Stimulated activated naive B cell treated with anti-CD40 and anti-IgM and Interleukin-4, amounts not matched to agents 10 μg/mL and 1 μg/mL and 100 μg/mL, for 72 hours (primary cell): ENCODE measurements at regions not wholly inside any gene's neighbourhood (a gene's known extent, or its start where the extent isn't known, plus 50 kb on each side); places are given as distances from the start of the nearest gene placed in this dataset.
"Not testable (repeated sequence)": the region's sequence is repeated elsewhere in the genome, so short reads cannot be mapped to it uniquely, and the experiment has no call there.

Experiments
- ATAC-seq, 2 donors: fragments of 150-1000 bp; cut with Tn5 transposase; replicated peaks; 2 replicates each; pipeline ENCODE4 v1.10.0; 2021; ENCODE audit warnings: moderate library complexity in 1 of 2
- DNase-seq: peaks from one replicate; pipeline ENCODE4 v3.0.0; 2021
- H3K27ac Mint-ChIP-seq: one replicate; pipeline ENCODE4 v1.8.0; 2022; ENCODE audit warnings: mild to moderate bottlenecking, mixed read lengths
- H3K27me3 Mint-ChIP-seq, 2 donors: one replicate each; pipeline ENCODE4 v1.8.0; 2022; ENCODE audit warnings: mixed read lengths in 2 of 2
- H3K36me3 Mint-ChIP-seq, 2 donors: one replicate each; pipeline ENCODE4 v1.8.0; 2022; ENCODE audit warnings: mixed read lengths in 2 of 2, mild to moderate bottlenecking in 1 of 2
- H3K4me1 Mint-ChIP-seq, 2 donors: one replicate each; pipeline ENCODE4 v1.8.0; 2022; ENCODE audit warnings: mixed read lengths in 2 of 2, mild to moderate bottlenecking in 1 of 2
- H3K4me3 Mint-ChIP-seq, 2 donors: one replicate each; pipeline ENCODE4 v1.8.0; 2022; ENCODE audit warnings: mild to moderate bottlenecking in 2 of 2, mixed read lengths in 2 of 2, moderate library complexity in 1 of 2
- H3K9me3 Mint-ChIP-seq, 2 donors: one replicate each; pipeline ENCODE4 v1.8.0; 2022; ENCODE audit warnings: mixed read lengths in 2 of 2, mild to moderate bottlenecking in 1 of 2

DNA sequence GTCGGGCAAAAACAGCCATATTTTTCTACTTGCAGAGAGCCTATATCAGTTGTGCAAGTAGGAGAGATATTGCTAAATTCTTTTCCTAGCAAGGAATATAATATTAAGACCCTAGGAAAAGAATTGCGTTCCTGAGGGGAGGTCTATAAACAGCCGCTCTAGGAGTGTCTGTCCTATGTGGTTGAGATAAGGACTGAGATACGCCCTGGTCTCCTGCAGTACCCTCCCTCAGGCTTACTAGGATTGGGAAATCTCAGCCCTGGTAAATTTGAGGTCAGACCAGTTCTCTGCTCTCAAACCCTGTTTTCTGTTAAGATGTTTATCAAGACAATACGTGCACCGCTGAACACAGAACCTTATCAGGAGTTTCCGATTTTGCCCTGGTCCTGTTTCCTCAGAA, 250.1 kb upstream of the WDFY3 start:
- not testable (repeated sequence) for H3K4me1 Mint-ChIP-seq, H3K4me3 Mint-ChIP-seq, H3K27ac Mint-ChIP-seq, H3K27me3 Mint-ChIP-seq, DNase-seq, ATAC-seq
- H3K9me3 Mint-ChIP-seq, result peaks cover 19 to 23% of the 10 kb centered on the region in 2 donors
- peaks cover 4 to 15% of the 10 kb centered on the region in 2 donors for H3K36me3 Mint-ChIP-seq

DNA sequence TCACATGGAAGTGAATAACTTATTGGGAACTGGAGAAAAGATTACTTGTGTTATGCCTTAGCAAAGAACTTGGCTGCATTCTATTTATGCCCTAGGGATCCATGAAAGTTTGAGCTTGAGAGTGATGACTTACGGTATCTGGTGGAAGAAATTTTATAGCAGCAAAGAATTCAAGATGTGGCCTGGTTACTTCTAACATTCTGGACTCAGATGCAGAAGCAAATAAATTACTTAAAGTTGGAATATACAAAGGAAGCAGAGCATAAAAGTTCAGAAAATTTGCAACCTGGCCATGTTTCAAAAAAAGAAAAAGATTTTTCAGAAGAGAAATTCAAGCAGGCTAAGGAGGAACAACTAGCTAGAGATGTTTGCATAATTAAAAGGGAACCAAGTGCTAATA, 252.3 kb upstream of the WDFY3 start:
- DNase-seq (no peak), ATAC-seq (no peak)
- Mint-ChIP-seq H3K27me3 (peaks cover 4 to 7% of the 10 kb centered on the region in 2 donors), H3K4me3 (no peak overlapping the region), H3K36me3 (peaks cover 4 to 15% of the 10 kb centered on the region in 2 donors), H3K4me1 (no peaks in the 10 kb centered on the region), H3K9me3 (peaks cover 18 to 20% of the 10 kb centered on the region in 2 donors), H3K27ac (no peak overlapping the region)

DNA sequence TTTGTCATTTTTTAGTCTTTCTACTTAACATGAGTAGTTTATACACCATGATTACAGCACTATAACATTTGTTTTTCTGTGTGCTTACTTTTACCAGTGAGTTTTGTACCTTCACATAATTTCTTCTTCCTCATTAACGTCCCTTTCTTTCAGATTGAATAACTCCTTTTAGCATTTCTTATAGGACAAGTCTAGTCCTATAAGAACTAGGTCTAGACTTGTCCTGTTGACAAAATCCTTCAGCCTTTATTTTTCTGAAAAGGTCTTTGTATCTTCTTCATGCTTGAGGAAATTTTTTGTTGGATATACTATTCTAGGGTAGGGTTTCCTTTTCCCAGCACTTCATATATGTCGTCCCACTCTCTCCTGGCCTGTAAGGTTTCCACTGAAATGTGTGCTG, 253.3 kb upstream of the ARHGAP24 start:
- no peak overlapping the region for H3K27ac Mint-ChIP-seq
- H3K27me3 Mint-ChIP-seq, result peaks cover 3 to 15% of the 10 kb centered on the region in 2 donors
- no peak for DNase-seq
- H3K4me1 Mint-ChIP-seq, result no peaks in the 10 kb centered on the region
- no peak for ATAC-seq
- peaks cover 4 to 15% of the 10 kb centered on the region in 2 donors for H3K36me3 Mint-ChIP-seq
- H3K9me3 Mint-ChIP-seq, result peaks cover 18 to 20% of the 10 kb centered on the region in 2 donors
- no peak overlapping the region for H3K4me3 Mint-ChIP-seq

- H3K27me3 Mint-ChIP-seq, result peaks cover 3 to 17% of the 10 kb centered on the region in 2 donors
- H3K9me3 Mint-ChIP-seq, result peaks cover 15 to 20% of the 10 kb centered on the region in 2 donors
- peaks cover 4 to 7% of the 10 kb centered on the region in 2 donors for H3K36me3 Mint-ChIP-seq
- no peak overlapping the region for H3K27ac Mint-ChIP-seq
- H3K4me3 Mint-ChIP-seq, result no peak overlapping the region
- ATAC-seq (no peak), DNase-seq (no peak)
- H3K4me1 Mint-ChIP-seq, result no peaks in the 10 kb centered on the region
Observed at GRCh38 chr4:85222561-85222960, 252.4 kb upstream of the ARHGAP24 start.

DNA sequence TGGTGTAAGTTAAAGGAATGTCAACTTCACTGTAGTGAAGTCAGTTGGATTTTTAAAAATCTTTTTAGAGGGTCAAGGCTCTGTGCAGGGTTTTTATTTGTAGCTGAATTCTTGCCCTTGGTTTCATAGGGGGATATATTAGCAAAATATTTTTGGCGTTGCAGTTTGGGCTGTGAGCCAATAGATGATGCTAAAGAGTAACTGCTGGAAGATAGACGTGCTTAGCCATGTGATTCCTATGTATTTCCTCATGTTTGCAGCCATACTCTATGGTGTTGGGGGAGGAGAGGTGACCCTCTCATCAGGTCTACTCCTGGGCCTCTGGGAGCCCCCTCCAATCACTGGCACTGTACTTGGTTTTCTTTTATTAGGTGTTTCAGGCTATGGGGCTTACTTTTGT, 246.7 kb upstream of the ARHGAP24 start:
- no peak overlapping the region for H3K27ac Mint-ChIP-seq
- no peak for DNase-seq
- no peak overlapping the region for H3K4me3 Mint-ChIP-seq

DNA sequence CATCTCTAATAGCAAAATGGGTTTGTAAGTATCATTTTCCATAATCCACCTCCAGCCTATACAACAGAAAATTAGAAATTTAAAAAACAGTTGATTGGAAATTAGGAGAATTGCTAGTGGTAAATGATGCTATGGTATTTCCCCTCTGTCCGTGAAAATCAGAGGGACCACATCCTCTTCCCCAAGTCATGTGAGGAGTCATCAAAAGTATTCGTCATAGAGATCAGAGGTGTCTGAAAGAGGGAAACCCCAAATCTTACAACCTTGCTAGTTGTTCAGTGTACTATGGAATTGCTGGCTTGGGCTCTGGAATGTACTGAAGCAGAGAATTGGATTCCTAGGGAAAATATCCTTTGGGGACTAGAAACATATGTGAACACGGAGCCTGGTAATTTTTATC, 241.4 kb upstream of the ARHGAP24 start:
- no peak for DNase-seq
- peak in 1 of 2 donors; percentile 57 for ATAC-seq
- Mint-ChIP-seq H3K36me3 (no peaks in the 10 kb centered on the region), H3K27me3 (peaks cover 0 to 5% of the 10 kb centered on the region in 2 donors), H3K9me3 (no peaks in the 10 kb centered on the region), H3K4me1 (no peaks in the 10 kb centered on the region), H3K4me3 (no peak overlapping the region), H3K27ac (no peak overlapping the region)

More for the DNA sequence above, 246.7 kb upstream of the ARHGAP24 start:
- peaks cover 0 to 13% of the 10 kb centered on the region in 2 donors for H3K27me3 Mint-ChIP-seq
- no peak for ATAC-seq
- H3K36me3 Mint-ChIP-seq, result peaks cover 0 to 4% of the 10 kb centered on the region in 2 donors
- no peaks in the 10 kb centered on the region for H3K4me1 Mint-ChIP-seq
- H3K9me3 Mint-ChIP-seq, result peaks cover 3 to 4% of the 10 kb centered on the region in 2 donors

DNA sequence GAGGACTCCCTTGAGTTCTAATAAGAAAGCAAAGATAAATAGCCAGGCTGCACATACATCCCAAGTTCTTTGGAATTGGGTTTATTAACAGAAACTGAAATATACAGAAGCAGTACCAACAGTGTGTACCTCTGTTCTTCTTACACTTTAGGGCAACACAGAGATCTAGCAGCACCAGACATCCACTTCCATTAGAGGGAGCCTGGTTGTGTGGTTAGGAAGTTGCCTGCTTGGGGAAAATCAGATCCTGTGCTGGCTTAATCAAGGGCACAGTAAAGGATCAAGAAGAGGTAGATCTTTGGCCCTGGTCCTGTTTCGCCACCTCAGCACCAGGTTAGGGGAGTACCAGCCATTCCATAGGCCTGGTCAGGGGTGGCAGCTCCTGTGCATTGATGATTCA, 231.1 kb upstream of the ARHGAP24 start:
- Mint-ChIP-seq H3K27ac (no peak overlapping the region), H3K27me3 (peaks cover 7 to 17% of the 10 kb centered on the region in 2 donors), H3K36me3 (peaks cover 0 to 4% of the 10 kb centered on the region in 2 donors), H3K9me3 (peaks cover 8 to 16% of the 10 kb centered on the region in 2 donors), H3K4me1 (no peaks in the 10 kb centered on the region), H3K4me3 (no peak overlapping the region)
- ATAC-seq (no peak), DNase-seq (no peak)

- H3K27ac Mint-ChIP-seq, result no peak overlapping the region
- H3K4me1 Mint-ChIP-seq, result no peaks in the 10 kb centered on the region
- H3K9me3 Mint-ChIP-seq, result peaks cover 8 to 10% of the 10 kb centered on the region in 2 donors
- peaks cover under 1 to 10% of the 10 kb centered on the region in 2 donors for H3K27me3 Mint-ChIP-seq
- DNase-seq, result no peak
- H3K4me3 Mint-ChIP-seq, result no peak overlapping the region
- no peak for ATAC-seq
- H3K36me3 Mint-ChIP-seq, result peaks cover 0 to 4% of the 10 kb centered on the region in 2 donors
Observed at GRCh38 chr4:85244638-85245037, 230.3 kb upstream of the ARHGAP24 start.

- Mint-ChIP-seq H3K27ac (no peak overlapping the region), H3K4me1 (no peaks in the 10 kb centered on the region), H3K4me3 (no peak overlapping the region), H3K36me3 (no peaks in the 10 kb centered on the region), H3K27me3 (peaks cover 0 to 6% of the 10 kb centered on the region in 2 donors), H3K9me3 (peaks cover 3 to 4% of the 10 kb centered on the region in 2 donors)
- ATAC-seq (no peak), DNase-seq (no peak)
Observed at GRCh38 chr4:85246055-85246454, 228.9 kb upstream of the ARHGAP24 start.

DNA sequence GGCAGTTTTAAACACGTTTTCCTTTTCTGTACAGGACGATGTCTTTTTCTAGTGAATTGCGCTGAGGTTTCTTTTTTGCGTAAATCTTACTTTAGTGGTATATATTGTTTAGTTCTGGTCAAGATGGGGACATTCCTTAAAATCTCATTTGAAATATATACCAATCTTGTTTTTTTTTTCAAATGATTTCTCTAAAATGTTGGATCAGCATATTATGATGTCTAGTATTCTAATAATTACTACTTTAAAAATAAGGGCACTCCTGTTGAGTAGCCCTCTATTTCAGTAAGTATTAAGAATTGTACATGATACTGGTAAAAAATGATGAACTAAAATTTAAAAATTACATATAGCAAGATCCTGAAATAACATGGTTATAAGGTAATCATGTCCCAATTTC, 224.1 kb upstream of the ARHGAP24 start:
- no peak overlapping the region for H3K27ac Mint-ChIP-seq
- H3K4me1 Mint-ChIP-seq, result no peaks in the 10 kb centered on the region
- H3K9me3 Mint-ChIP-seq, result peaks cover 9 to 10% of the 10 kb centered on the region in 2 donors
- peaks cover 1 to 9% of the 10 kb centered on the region in 2 donors for H3K36me3 Mint-ChIP-seq
- no peak overlapping the region for H3K4me3 Mint-ChIP-seq
- H3K27me3 Mint-ChIP-seq, result peaks cover 7 to 14% of the 10 kb centered on the region in 2 donors
- no peak for ATAC-seq
- DNase-seq, result no peak

GRCh38 chr4:85257817-85258370, 217.1 kb upstream of the ARHGAP24 start:
- peaks cover 12 to 13% of the 10 kb centered on the region in 2 donors for H3K27me3 Mint-ChIP-seq
- H3K9me3 Mint-ChIP-seq, result peaks cover 9 to 10% of the 10 kb centered on the region in 2 donors
- DNase-seq (no peak), ATAC-seq (no peak)
- H3K36me3 Mint-ChIP-seq, result peaks cover 1 to 9% of the 10 kb centered on the region in 2 donors
- H3K4me1 Mint-ChIP-seq, result no peaks in the 10 kb centered on the region
- H3K4me3 Mint-ChIP-seq, result no peak overlapping the region
- H3K27ac Mint-ChIP-seq, result no peak overlapping the region

DNA sequence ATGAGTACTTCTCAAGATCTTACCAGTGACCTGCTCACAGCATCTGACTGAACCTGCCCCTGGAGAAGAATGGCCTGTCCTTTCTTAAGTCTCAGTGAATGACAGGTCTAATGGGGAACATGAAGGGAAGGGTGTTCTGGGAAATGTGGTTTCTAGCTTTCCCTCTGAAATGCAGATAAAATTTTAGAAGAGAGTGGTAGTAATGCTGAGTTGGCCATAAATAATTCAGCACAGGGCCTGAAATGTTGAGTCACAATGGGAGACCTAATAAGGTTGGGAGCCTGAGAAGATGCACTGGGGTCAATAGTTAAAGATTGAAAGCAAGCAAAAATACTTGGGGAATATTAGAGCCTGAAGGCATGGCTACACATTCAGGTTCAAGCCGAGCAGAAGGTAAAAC, 214.9 kb upstream of the ARHGAP24 start:
- Mint-ChIP-seq H3K4me3 (no peak overlapping the region), H3K27me3 (peaks cover 5 to 11% of the 10 kb centered on the region in 2 donors), H3K27ac (no peak overlapping the region), H3K4me1 (no peaks in the 10 kb centered on the region), H3K36me3 (peaks cover 0 to 3% of the 10 kb centered on the region in 2 donors), H3K9me3 (peaks cover 0 to 2% of the 10 kb centered on the region in 2 donors)
- ATAC-seq, result no peak
- DNase-seq, result no peak

- H3K36me3 Mint-ChIP-seq, result no peaks in the 10 kb centered on the region
- no peaks in the 10 kb centered on the region for H3K9me3 Mint-ChIP-seq
- no peaks in the 10 kb centered on the region for H3K4me1 Mint-ChIP-seq
- no peak for DNase-seq
- ATAC-seq, result no peak
- peaks cover 5 to 6% of the 10 kb centered on the region in 2 donors for H3K27me3 Mint-ChIP-seq
- H3K4me3 Mint-ChIP-seq, result no peak overlapping the region
- no peak overlapping the region for H3K27ac Mint-ChIP-seq
Observed at GRCh38 chr4:85265234-85265633, 209.7 kb upstream of the ARHGAP24 start.

DNA sequence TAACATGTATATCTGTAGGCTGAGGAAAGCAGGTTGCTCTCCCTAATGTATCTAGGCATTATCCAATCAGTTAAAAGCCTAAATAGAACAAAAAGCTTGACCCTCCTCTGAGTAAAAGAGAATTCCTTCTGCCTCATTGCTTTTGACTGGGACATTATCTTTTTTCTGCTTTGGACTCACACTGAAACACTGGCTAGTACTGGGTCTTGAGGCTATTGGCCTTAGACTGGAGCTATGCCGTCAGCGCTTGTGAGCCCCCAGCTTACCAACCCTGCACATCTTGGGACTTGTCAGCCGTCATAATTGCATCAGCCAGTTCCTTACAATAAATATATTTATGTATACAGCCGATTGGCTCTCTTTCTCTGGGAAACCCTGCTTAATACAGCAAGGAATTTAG, 206.8 kb upstream of the ARHGAP24 start:
- no peak overlapping the region for H3K4me3 Mint-ChIP-seq
- peaks cover 0 to under 1% of the 10 kb centered on the region in 2 donors for H3K36me3 Mint-ChIP-seq
- H3K9me3 Mint-ChIP-seq, result peaks cover 0 to 2% of the 10 kb centered on the region in 2 donors
- no peak overlapping the region for H3K27ac Mint-ChIP-seq
- peaks cover 7 to 12% of the 10 kb centered on the region in 2 donors for H3K27me3 Mint-ChIP-seq
- H3K4me1 Mint-ChIP-seq, result no peaks in the 10 kb centered on the region
- DNase-seq (no peak), ATAC-seq (no peak)

- Mint-ChIP-seq H3K9me3 (peaks cover 6 to 7% of the 10 kb centered on the region in 2 donors), H3K4me3 (no peak overlapping the region), H3K36me3 (peaks cover 0 to 4% of the 10 kb centered on the region in 2 donors), H3K27ac (no peak overlapping the region), H3K4me1 (no peaks in the 10 kb centered on the region), H3K27me3 (peaks cover 7 to 14% of the 10 kb centered on the region in 2 donors)
- ATAC-seq (no peak), DNase-seq (no peak)
Observed at GRCh38 chr4:85268961-85269360, 206.0 kb upstream of the ARHGAP24 start.
